ENCODE measurements at regions not wholly inside any gene's neighbourhood (a gene's known extent, or its start where the extent isn't known, plus 50 kb on each side); places are given as distances from the start of the nearest gene placed in this dataset.

- Histone ChIP-seq H3K4me3 (no peak overlapping the region), H3K36me3 (no peaks in the 10 kb centered on the region), H3K4me1 (peaks cover 0 to 7% of the 10 kb centered on the region in 2 donors), H3K9me3 (no peaks in the 10 kb centered on the region), H3K27me3 (no peaks in the 10 kb centered on the region), H3K27ac (no peak overlapping the region)
- ATAC-seq (no peak), DNase-seq (no peak)
- intact Hi-C loops (cut with DNase I) = no loop called here
- TF ChIP-seq, protein P1, sequence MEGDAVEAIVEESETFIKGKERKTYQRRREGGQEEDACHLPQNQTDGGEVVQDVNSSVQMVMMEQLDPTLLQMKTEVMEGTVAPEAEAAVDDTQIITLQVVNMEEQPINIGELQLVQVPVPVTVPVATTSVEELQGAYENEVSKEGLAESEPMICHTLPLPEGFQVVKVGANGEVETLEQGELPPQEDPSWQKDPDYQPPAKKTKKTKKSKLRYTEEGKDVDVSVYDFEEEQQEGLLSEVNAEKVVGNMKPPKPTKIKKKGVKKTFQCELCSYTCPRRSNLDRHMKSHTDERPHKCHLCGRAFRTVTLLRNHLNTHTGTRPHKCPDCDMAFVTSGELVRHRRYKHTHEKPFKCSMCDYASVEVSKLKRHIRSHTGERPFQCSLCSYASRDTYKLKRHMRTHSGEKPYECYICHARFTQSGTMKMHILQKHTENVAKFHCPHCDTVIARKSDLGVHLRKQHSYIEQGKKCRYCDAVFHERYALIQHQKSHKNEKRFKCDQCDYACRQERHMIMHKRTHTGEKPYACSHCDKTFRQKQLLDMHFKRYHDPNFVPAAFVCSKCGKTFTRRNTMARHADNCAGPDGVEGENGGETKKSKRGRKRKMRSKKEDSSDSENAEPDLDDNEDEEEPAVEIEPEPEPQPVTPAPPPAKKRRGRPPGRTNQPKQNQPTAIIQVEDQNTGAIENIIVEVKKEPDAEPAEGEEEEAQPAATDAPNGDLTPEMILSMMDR (IDR thresholded peaks at IDR 0.05) = no peak
These were observed 166.1 kb downstream of the LTN1 start for GRCh38 chr21:28826569-28826968.

GRCh38 chr21:28826021-28826420, 166.7 kb downstream of the LTN1 start:
- no peaks in the 10 kb centered on the region for H3K36me3 ChIP-seq
- no peak for DNase-seq
- ATAC-seq = no peak
- H3K4me3 ChIP-seq = no peak overlapping the region
- TF ChIP-seq, protein P1 (IDR thresholded peaks at IDR 0.05) = no peak
- H3K9me3 ChIP-seq = no peaks in the 10 kb centered on the region
- intact Hi-C loops (cut with DNase I) = no loop called here
- H3K27ac ChIP-seq = no peak overlapping the region
- H3K27me3 ChIP-seq = no peaks in the 10 kb centered on the region
- peaks cover 0 to 7% of the 10 kb centered on the region in 2 donors for H3K4me1 ChIP-seq

- ATAC-seq = no peak
- H3K4me3 ChIP-seq = no peak overlapping the region
- TF ChIP-seq, protein P1 (IDR thresholded peaks at IDR 0.05) = no peak
- H3K4me1 ChIP-seq = peaks cover 0 to 7% of the 10 kb centered on the region in 2 donors
- no peaks in the 10 kb centered on the region for H3K36me3 ChIP-seq
- DNase-seq = peak in 2 of 4 donors; percentile 25 to 35
- H3K9me3 ChIP-seq = no peaks in the 10 kb centered on the region
- no peaks in the 10 kb centered on the region for H3K27me3 ChIP-seq
- peak overlapping the region in 1 of 2 donors; percentile 54 for H3K27ac ChIP-seq
- intact Hi-C loops (cut with DNase I) = no loop called here
These were observed 169.2 kb downstream of the LTN1 start for GRCh38 chr21:28823429-28823828.

DNA sequence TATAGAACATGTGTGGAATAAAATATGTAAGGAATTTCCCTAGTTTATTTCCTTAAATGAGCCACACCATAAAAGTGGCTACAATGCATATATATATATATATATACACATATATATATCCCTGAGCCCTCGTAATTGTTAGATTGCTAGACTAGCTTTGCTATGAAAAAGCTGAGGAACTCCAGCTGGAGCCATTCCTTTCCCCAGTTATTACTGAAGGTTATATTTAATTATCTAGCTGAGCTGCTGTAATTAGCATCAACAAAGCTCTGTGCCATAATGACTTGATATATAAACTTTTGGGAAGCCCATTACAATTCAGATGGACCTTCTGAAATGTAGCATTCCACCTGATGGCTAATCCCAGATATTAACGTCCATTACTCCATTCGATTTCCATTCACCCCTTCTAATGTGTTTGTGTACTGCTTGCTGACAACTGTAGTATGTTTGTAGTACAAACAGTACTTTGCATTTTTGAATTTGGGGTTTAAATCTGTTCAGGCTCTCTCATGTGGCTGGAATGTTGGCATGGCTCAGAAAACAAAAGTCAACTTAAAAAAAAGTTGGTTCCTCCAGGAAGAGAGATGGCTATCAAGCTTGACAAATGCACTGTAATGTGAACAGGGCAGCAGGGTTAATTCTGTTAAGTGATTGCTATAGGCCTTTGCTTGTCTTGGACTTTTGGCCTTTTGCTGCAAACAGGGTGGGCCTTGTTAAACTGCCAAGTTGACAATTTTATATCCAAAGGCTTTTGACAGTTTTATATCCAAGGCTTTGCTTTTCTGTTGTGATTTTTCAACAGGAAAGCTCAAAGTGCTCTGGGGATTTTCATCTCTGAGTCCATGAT, 170.0 kb downstream of the LTN1 start:
- Histone ChIP-seq H3K4me1 (peaks cover 0 to 7% of the 10 kb centered on the region in 2 donors), H3K4me3 (no peak overlapping the region), H3K27ac (peak overlapping the region in 1 of 2 donors; percentile 54), H3K9me3 (no peaks in the 10 kb centered on the region), H3K27me3 (no peaks in the 10 kb centered on the region), H3K36me3 (no peaks in the 10 kb centered on the region)
- DNase-seq (peak in 2 of 4 donors; percentile 85 to 88), ATAC-seq (peak; percentile 38)
- TF ChIP-seq, protein P1 (IDR thresholded peaks at IDR 0.05) = no peak
- intact Hi-C loops (cut with DNase I) = no loop called here

- Histone ChIP-seq H3K9me3 (no peaks in the 10 kb centered on the region), H3K36me3 (no peaks in the 10 kb centered on the region), H3K4me3 (no peak overlapping the region), H3K4me1 (peaks cover 0 to 7% of the 10 kb centered on the region in 2 donors), H3K27me3 (no peaks in the 10 kb centered on the region), H3K27ac (no peak overlapping the region)
- DNase-seq (peak in 1 of 4 donors; percentile 41), ATAC-seq (no peak)
- TF ChIP-seq, protein P1 (IDR thresholded peaks at IDR 0.05) = no peak
- intact Hi-C loops (cut with DNase I) = no loop called here
These were observed 170.6 kb downstream of the LTN1 start for GRCh38 chr21:28822123-28822399.

Data from left lung (tissue), 4 donors.